ENCODE measurements at regions not wholly inside any gene's neighbourhood (a gene's known extent, or its start where the extent isn't known, plus 50 kb on each side); places are given as distances from the start of the nearest gene placed in this dataset.
"Not testable (repeated sequence)": the region's sequence is repeated elsewhere in the genome, so short reads cannot be mapped to it uniquely, and the experiment has no call there.

- no peak for DNase-seq
Observed at GRCh38 chr9:106784076-106784475, 78.9 kb upstream of the ZNF462 start.

- DNase-seq, result no peak
Observed at GRCh38 chr9:106785200-106785599, 77.8 kb upstream of the ZNF462 start.

- not testable (repeated sequence) for DNase-seq
Observed at GRCh38 chr9:106788021-106788420, 74.9 kb upstream of the ZNF462 start.

DNA sequence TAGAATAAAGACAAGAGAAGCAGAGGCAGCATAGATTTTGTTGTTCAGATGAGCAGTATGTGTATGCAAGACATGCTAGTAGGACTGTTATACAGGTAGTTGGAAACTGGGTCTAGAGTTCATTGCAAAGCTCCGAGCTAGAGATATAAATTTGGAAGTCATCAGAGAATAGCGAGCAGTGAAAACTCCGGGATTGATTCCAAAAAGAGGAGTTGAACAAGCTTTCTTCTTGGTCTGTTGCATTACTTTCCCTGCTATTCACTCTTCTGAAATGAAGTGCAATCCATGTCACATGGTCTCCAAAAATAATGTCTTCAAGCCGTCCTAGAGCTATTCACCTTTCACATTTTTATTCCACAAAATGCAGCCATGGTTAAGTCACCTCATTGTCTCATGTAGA is 67.9 kb upstream of the ZNF462 start:
- no peak for DNase-seq

DNA sequence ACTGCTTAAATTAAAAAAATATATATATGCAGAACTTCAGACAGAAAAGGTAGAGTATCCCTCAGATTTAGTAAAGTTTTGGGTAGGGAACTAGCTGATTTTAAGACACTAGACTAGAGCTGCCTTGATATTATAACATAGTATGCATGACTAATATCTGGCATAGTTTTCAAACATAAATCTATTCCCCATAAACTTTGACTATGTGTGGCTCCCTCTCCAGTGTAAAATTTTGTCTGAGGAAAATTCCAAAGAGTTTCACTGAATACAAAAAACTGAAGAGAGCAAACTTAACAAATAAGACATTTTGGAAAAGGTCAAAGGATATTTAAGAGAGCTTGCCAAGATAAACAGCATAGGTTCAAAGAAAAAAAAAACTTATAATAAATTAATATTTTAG is 66.2 kb upstream of the ZNF462 start:
- DNase-seq, result no peak

GRCh38 chr9:106797299-106797698 is 65.7 kb upstream of the ZNF462 start:
- DNase-seq, result no peak

- DNase-seq, result no peak
Observed at GRCh38 chr9:106798016-106798799, 64.8 kb upstream of the ZNF462 start.

- no peak for DNase-seq
Observed at GRCh38 chr9:106799152-106799551, 63.8 kb upstream of the ZNF462 start.

DNA sequence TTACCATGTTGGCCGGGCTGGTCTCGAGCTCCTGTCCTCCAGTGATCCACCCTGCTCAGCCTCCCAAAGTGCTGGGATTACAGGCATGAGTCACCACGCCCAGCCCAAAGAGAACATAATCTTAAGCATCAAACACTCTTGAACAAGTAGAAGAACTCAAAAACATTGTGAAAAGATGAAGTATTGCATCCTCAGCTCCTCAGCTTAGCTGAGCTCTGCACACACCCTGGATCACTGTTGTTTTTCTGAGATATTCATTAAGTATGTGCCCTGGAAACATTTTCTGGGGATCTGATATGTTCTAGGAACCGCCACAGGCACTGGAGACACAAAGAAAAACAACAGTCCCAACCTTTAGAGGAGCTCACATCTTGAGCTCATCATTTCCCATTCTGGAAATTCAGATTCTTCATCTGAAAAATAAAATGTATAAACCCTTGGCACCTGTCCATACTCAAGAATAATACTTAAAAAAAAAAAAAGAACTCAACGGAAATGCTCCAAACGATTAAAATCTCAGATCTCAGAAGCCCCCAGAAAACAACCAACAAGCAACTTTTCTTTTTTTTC is 62.2 kb upstream of the ZNF462 start:
- no peak for DNase-seq

- DNase-seq, result no peak
Observed at GRCh38 chr9:106801816-106802215, 61.1 kb upstream of the ZNF462 start.
